ENCODE measurements at regions not wholly inside any gene's neighbourhood (a gene's known extent, or its start where the extent isn't known, plus 50 kb on each side); places are given as distances from the start of the nearest gene placed in this dataset.

DNA sequence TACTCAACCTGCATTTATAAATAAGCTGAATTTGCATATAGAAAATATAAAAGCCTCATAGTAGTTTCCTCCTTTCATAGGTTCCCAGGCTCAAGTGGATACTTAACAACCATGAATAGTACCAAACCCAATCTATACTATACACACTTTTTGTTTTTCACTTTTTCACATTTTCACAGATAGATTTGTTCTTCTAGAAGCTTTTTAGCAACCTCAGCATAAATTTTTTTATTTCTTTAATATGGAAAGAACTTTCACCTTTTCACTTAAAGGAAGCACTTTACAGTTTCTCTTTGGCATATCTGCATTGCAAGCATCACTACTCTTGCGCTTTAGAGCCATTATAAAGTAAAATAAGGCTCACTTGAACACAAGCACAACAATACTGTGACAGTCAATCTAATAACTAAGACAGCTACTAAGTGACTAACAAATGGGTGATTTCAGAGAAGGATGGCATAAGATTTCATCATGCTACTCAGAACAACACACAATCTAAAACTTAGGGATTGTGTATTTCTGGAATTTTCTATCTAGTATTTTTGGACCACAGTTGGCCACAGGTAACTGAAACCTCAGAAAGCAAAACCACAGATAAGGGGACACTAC, 1063.6 kb downstream of the FAM181B start:
- H2BK12ac ChIP-seq (ENCODE audit: insufficient read length, low read depth, low read length), result no peak overlapping the region
- no peak overlapping the region for H2AFZ ChIP-seq (ENCODE audit: low read length)
- no peak overlapping the region for H4K5ac ChIP-seq (ENCODE audit: insufficient read length, low read depth, low read length)
- WGBS (ENCODE audit: extremely low coverage, insufficient read length, low lambda C conversion rate), result no CpG with 5 or more reads among the region's 1 CpG
- no peaks in the 10 kb centered on the region for H3K23me2 ChIP-seq (ENCODE audit: insufficient read length, low read depth, low read length, poor library complexity, severe bottlenecking)
- H3K9ac ChIP-seq (ENCODE audit: extremely low read depth, insufficient read length, low read length), result no peak overlapping the region
- H3K4me2 ChIP-seq (ENCODE audit: insufficient read depth, insufficient read length, low read length), result no peak overlapping the region
- no peaks in the 10 kb centered on the region; the same call in 1 of the 2 replicates for H3K27me3 ChIP-seq (ENCODE audit: insufficient read depth, low read length)
- H2BK20ac ChIP-seq (ENCODE audit: low read depth, low read length, poor library complexity, severe bottlenecking), result no peak overlapping the region
- no peak overlapping the region for H2BK15ac ChIP-seq (ENCODE audit: low read depth, low read length)
- no peak overlapping the region for H4K8ac ChIP-seq (replicated peaks; ENCODE audit: insufficient read length, low read depth, low read length)
- no peak overlapping the region for H3K18ac ChIP-seq (ENCODE audit: insufficient read length, low read depth, low read length)
- H3K23ac ChIP-seq (ENCODE audit: insufficient read length, low read depth, low read length), result no peak overlapping the region
- H2BK120ac ChIP-seq (ENCODE audit: low read depth, low read length, poor library complexity, severe bottlenecking), result no peak overlapping the region
- no peak overlapping the region for H3K4me3 Mint-ChIP-seq
- H3T11ph ChIP-seq (ENCODE audit: low read length), result no peak overlapping the region
- TF ChIP-seq, protein P1, sequence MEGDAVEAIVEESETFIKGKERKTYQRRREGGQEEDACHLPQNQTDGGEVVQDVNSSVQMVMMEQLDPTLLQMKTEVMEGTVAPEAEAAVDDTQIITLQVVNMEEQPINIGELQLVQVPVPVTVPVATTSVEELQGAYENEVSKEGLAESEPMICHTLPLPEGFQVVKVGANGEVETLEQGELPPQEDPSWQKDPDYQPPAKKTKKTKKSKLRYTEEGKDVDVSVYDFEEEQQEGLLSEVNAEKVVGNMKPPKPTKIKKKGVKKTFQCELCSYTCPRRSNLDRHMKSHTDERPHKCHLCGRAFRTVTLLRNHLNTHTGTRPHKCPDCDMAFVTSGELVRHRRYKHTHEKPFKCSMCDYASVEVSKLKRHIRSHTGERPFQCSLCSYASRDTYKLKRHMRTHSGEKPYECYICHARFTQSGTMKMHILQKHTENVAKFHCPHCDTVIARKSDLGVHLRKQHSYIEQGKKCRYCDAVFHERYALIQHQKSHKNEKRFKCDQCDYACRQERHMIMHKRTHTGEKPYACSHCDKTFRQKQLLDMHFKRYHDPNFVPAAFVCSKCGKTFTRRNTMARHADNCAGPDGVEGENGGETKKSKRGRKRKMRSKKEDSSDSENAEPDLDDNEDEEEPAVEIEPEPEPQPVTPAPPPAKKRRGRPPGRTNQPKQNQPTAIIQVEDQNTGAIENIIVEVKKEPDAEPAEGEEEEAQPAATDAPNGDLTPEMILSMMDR (conservative IDR thresholded peaks at IDR 0.05), result no peak
- H3K4me1 Mint-ChIP-seq, result no peaks in the 10 kb centered on the region
- no peak overlapping the region for H2AK5ac ChIP-seq (ENCODE audit: insufficient read length, low read length)
- DNase-seq, result no peak
- no peaks in the 10 kb centered on the region for H3K9me3 Mint-ChIP-seq
- no peaks in the 10 kb centered on the region for H3K36me3 Mint-ChIP-seq (ENCODE audit: insufficient read depth in 1 of 3, low read depth in 3 of 3)
- H2BK5ac ChIP-seq (ENCODE audit: insufficient read length, low read length), result no peak overlapping the region
- no peak overlapping the region for H3K4ac ChIP-seq (ENCODE audit: low read depth, low read length)
- no peaks in the 10 kb centered on the region for H3K9me3 ChIP-seq (ENCODE audit: control insufficient read depth, low read depth, low read length)
- H3K27me3 Mint-ChIP-seq (ENCODE audit: low read depth), result peaks cover 1% of the 10 kb centered on the region; the same call in 1 of the 2 replicates
- no peaks in the 10 kb centered on the region for H3K79me2 ChIP-seq (ENCODE audit: insufficient read depth, low read length)
- no peak overlapping the region for H3K56ac ChIP-seq (ENCODE audit: insufficient read length, low read depth, low read length)
- no peak overlapping the region for H3K14ac ChIP-seq (ENCODE audit: insufficient read depth, low read length)
- no peaks in the 10 kb centered on the region for H3K4me1 ChIP-seq (ENCODE audit: insufficient read depth, low read length)
- no peaks in the 10 kb centered on the region for H3K79me1 ChIP-seq (ENCODE audit: insufficient read depth, low read depth, low read length, poor library complexity, severe bottlenecking)
- H3K27ac ChIP-seq (ENCODE audit: insufficient read length, low read depth, low read length), result no peak overlapping the region
- no peaks in the 10 kb centered on the region for H4K20me1 ChIP-seq (ENCODE audit: control insufficient read depth, insufficient read depth, insufficient read length)
- H3K27ac Mint-ChIP-seq, result no peak overlapping the region
- H4K91ac ChIP-seq (ENCODE audit: insufficient read length, low read depth, low read length), result no peak overlapping the region

Data from H9 (cell line).